Omental fat pad (tissue), 3 donors: ENCODE measurements at regions not wholly inside any gene's neighbourhood (a gene's known extent, or its start where the extent isn't known, plus 50 kb on each side); places are given as distances from the start of the nearest gene placed in this dataset.

ENCODE experiments used
- ATAC-seq: fragments of 150-250 bp; one replicate; pipeline ENCODE4 v1.9.1; 2016; ENCODE audit warnings: mild to moderate bottlenecking, moderate library complexity; ENCODE audit not compliant: low FRiP score
- DNase-seq: peaks from one replicate; pipeline ENCODE4 v3.0.0-alpha.2; 2019; ENCODE audit warnings: low spot score
- CTCF ChIP-seq, 3 donors: fragments of 450-650 bp; IDR thresholded peaks; one replicate each; pipeline ENCODE4 v1.5.1; 2016 to 2017; ENCODE audit warnings: antibody characterized with exemption in 3 of 3, mild to moderate bottlenecking in 3 of 3, moderate library complexity in 2 of 3

GRCh38 chr5:116922532-116922931 is 347.9 kb upstream of the SEMA6A start:
- no peak for ATAC-seq
- no peak for TF ChIP-seq CTCF (IDR thresholded peaks at IDR 0.05)

GRCh38 chr5:116914869-116915504 is 340.4 kb upstream of the SEMA6A start:
- TF ChIP-seq CTCF (IDR thresholded peaks at IDR 0.05) = no peak
- no peak for ATAC-seq
- no peak for DNase-seq

More at GRCh38 chr5:116922532-116922931, 347.9 kb upstream of the SEMA6A start:
- no peak for DNase-seq

- DNase-seq (no peak), ATAC-seq (no peak)
- no peak for TF ChIP-seq CTCF (IDR thresholded peaks at IDR 0.05)
Measured at GRCh38 chr5:116912221-116912620, 337.6 kb upstream of the SEMA6A start.

- ATAC-seq = no peak
- no peak for DNase-seq
- no peak for TF ChIP-seq CTCF (IDR thresholded peaks at IDR 0.05)
Measured at GRCh38 chr5:116911074-116911473, 336.5 kb upstream of the SEMA6A start.

GRCh38 chr5:116908537-116908936 is 333.9 kb upstream of the SEMA6A start:
- no peak for TF ChIP-seq CTCF (IDR thresholded peaks at IDR 0.05)
- DNase-seq (no peak), ATAC-seq (no peak)

GRCh38 chr5:116905885-116906284 is 331.3 kb upstream of the SEMA6A start:
- TF ChIP-seq CTCF (IDR thresholded peaks at IDR 0.05) = no peak
- DNase-seq = no peak
- ATAC-seq = no peak

- DNase-seq = no peak
Measured at GRCh38 chr5:116900793-116901192, 326.2 kb upstream of the SEMA6A start.

More at GRCh38 chr5:116900793-116901192, 326.2 kb upstream of the SEMA6A start:
- no peak for ATAC-seq
- no peak for TF ChIP-seq CTCF (IDR thresholded peaks at IDR 0.05)
